D721Med (cell line): ENCODE measurements at regions not wholly inside any gene's neighbourhood (a gene's known extent, or its start where the extent isn't known, plus 50 kb on each side); places are given as distances from the start of the nearest gene placed in this dataset.

Experiments
- DNase-seq: peaks from one replicate; pipeline ENCODE4 v3.0.0; 2011; ENCODE audit warnings: low spot score; ENCODE audit not compliant: insufficient read length
- FAIRE-seq: peaks from 2 replicates; lab custom pipeline; 2011; peaks lifted over from hg19 to GRCh38; lab: Jason Lieb, UNC
- CTCF ChIP-seq: IDR thresholded peaks from 2 replicates; pipeline ENCODE4 v1.5.1; 2012; ENCODE audit warnings: mild to moderate bottlenecking, control low read depth; ENCODE audit not compliant: insufficient read depth; ENCODE audit errors: missing control alignments

GRCh38 chr20:50260479-50261221 lies 70.0 kb downstream of the CEBPB start:
- DNase-seq (no peak), FAIRE-seq (no peak)
- TF ChIP-seq CTCF, result no peak

- DNase-seq (no peak), FAIRE-seq (no peak)
- TF ChIP-seq CTCF, result no peak
Measured at GRCh38 chr20:50261471-50262212, 71.0 kb downstream of the CEBPB start.

DNA sequence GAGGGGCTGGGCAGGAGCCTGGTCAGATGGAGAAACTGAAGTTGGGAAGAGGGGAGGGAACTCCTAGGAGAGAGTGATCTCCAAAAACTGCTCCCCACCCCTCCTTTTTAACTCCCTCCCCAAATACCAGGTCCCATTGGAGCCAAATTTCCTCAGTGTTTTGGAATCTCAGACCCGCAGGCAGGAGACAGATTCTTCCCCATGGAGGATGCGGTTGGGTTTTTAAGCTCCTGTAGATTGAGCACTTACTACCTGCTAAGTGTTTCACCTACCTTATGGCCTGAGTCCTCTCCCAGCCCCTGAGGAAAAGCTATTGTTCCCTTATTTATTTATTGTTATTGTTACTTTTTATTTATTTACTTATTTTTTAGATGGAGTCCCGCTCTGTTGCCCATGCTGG lies 73.2 kb downstream of the CEBPB start:
- TF ChIP-seq CTCF, result no peak
- no peak for DNase-seq
- FAIRE-seq, result no peak

GRCh38 chr20:50264534-50265145 lies 74.0 kb downstream of the CEBPB start:
- FAIRE-seq (no peak), DNase-seq (no peak)
- TF ChIP-seq CTCF, result no peak

GRCh38 chr20:50265245-50265946 lies 74.8 kb downstream of the CEBPB start:
- no peak for TF ChIP-seq CTCF
- DNase-seq (no peak), FAIRE-seq (no peak)

GRCh38 chr20:50266293-50267040 lies 75.8 kb downstream of the CEBPB start:
- DNase-seq (no peak), FAIRE-seq (no peak)
- no peak for TF ChIP-seq CTCF
